Sigmoid colon (tissue), 4 donors: ENCODE measurements at regions not wholly inside any gene's neighbourhood (a gene's known extent, or its start where the extent isn't known, plus 50 kb on each side); places are given as distances from the start of the nearest gene placed in this dataset.
A peak's percentile ranks its signal among the peaks of the same experiment; 100 is the strongest.

Experiments
- POLR2A ChIP-seq, 2 donors: fragments of 450-650 bp; IDR thresholded peaks; one replicate each; pipeline ENCODE4 v1.6.1; 2016; ENCODE audit warnings: antibody characterized with exemption in 2 of 2, mild to moderate bottlenecking in 2 of 2, moderate library complexity in 2 of 2
- POLR2AphosphoS5 ChIP-seq, 4 donors: sonication (generic); formaldehyde crosslinking; IDR thresholded peaks; one replicate each; pipeline ENCODE4 v1.6.1; 2017; ENCODE audit warnings: antibody characterized with exemption in 4 of 4
- TF ChIP-seq, protein P1 (sequence below), 4 experiments: fragments of 450-650 bp in 3 of 4; fragments of 200-600 bp in 1 of 4; IDR thresholded peaks; one replicate each; pipeline ENCODE4 v1.5.1; 2016 to 2019; ENCODE audit warnings: antibody characterized with exemption in 4 of 4, mild to moderate bottlenecking in 3 of 4, moderate library complexity in 2 of 4

GRCh38 chr12:24378548-24379407, 429.3 kb upstream of the SOX5 start:
- TF ChIP-seq, protein P1, sequence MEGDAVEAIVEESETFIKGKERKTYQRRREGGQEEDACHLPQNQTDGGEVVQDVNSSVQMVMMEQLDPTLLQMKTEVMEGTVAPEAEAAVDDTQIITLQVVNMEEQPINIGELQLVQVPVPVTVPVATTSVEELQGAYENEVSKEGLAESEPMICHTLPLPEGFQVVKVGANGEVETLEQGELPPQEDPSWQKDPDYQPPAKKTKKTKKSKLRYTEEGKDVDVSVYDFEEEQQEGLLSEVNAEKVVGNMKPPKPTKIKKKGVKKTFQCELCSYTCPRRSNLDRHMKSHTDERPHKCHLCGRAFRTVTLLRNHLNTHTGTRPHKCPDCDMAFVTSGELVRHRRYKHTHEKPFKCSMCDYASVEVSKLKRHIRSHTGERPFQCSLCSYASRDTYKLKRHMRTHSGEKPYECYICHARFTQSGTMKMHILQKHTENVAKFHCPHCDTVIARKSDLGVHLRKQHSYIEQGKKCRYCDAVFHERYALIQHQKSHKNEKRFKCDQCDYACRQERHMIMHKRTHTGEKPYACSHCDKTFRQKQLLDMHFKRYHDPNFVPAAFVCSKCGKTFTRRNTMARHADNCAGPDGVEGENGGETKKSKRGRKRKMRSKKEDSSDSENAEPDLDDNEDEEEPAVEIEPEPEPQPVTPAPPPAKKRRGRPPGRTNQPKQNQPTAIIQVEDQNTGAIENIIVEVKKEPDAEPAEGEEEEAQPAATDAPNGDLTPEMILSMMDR (IDR thresholded peaks at IDR 0.05): no peak
- TF ChIP-seq POLR2AphosphoS5 (IDR thresholded peaks at IDR 0.05) (peak; percentile 65 to 88 (median 87)), POLR2A (IDR thresholded peaks at IDR 0.05) (no peak)
